MCF 10A (cell line): ENCODE measurements at regions not wholly inside any gene's neighbourhood (a gene's known extent, or its start where the extent isn't known, plus 50 kb on each side); places are given as distances from the start of the nearest gene placed in this dataset.

Source experiments
- BruUV-seq: library from RNA; stranded (reverse); fragments of 400-500 nt; replicated peaks from 2 replicates; lab custom pipeline; 2021; lab: Mats Ljungman, UMichigan
- CTCF ChIA-PET: fragments of 300-600 bp; sonication (Branson Sonifier 250); formaldehyde crosslinking; extraction: SDS; loops from one replicate; lab custom pipeline; 2021; ENCODE audit warnings: antibody characterized with exemption, inconsistent platforms; lab: Yijun Ruan, JAX
- POLR2A ChIA-PET: fragments of 300-600, 350-650 bp; sonication (Branson Sonifier 250); formaldehyde crosslinking; extraction: SDS; loops from one replicate; lab custom pipeline; 2020; ENCODE audit warnings: antibody characterized with exemption, inconsistent platforms; lab: Yijun Ruan, JAX
- DNase-seq: peaks from one replicate; pipeline ENCODE4 v3.0.0-alpha.2; 2018; ENCODE audit not compliant: unreplicated experiment
- H3K27ac Mint-ChIP-seq: one replicate; pipeline ENCODE4 v1.8.0; 2022; ENCODE audit warnings: mild to moderate bottlenecking, low read depth, mixed read lengths; ENCODE audit not compliant: unreplicated experiment
- H3K27me3 Mint-ChIP-seq: one replicate; pipeline ENCODE4 v1.8.0; 2022; ENCODE audit warnings: mixed read lengths; ENCODE audit not compliant: insufficient read depth, unreplicated experiment
- H3K36me3 Mint-ChIP-seq: one replicate; pipeline ENCODE4 v1.8.0; 2022; ENCODE audit warnings: mild to moderate bottlenecking, moderate library complexity, mixed read lengths; ENCODE audit not compliant: insufficient read depth, unreplicated experiment
- H3K4me1 Mint-ChIP-seq: one replicate; pipeline ENCODE4 v1.8.0; 2022; ENCODE audit warnings: mixed read lengths; ENCODE audit not compliant: insufficient read depth, unreplicated experiment
- H3K4me3 Mint-ChIP-seq: one replicate; pipeline ENCODE4 v1.8.0; 2022; ENCODE audit warnings: mild to moderate bottlenecking, moderate library complexity, mixed read lengths; ENCODE audit not compliant: unreplicated experiment
- H3K9me3 Mint-ChIP-seq: one replicate; pipeline ENCODE4 v1.8.0; 2022; ENCODE audit warnings: mixed read lengths; ENCODE audit not compliant: unreplicated experiment
- CTCF ChIP-seq: fragments of 200-600 bp; IDR thresholded peaks from one replicate; pipeline ENCODE4 v1.8.0; 2022; ENCODE audit warnings: antibody characterized with exemption, mild to moderate bottlenecking; ENCODE audit not compliant: unreplicated experiment
- intact Hi-C: fragments of 100-400 bp; cut with micrococcal nuclease; formaldehyde crosslinking; loops from 2 replicates; pipeline ENCODE4 v1.14.1; 2022

DNA sequence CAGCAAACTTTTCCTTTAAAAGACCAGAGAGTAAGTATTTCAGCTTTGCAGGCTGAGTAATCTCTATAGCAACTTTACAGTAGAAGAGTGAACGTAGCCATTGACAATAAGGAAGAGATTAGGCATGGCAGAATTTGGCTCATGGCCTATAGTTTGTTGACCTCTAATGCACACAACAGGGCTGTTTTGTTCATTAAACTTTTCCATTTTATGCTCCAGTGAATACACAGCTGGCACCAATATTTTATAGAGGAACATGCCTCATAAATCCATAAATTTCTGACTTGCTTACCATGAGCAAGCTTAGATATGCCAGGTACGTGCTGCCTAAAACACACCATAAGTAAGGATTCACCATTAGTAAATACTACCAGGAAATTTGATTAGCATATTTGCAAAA, 609.0 kb upstream of the STXBP6 start:
- intact Hi-C loops: no loop called here
- H3K27me3 Mint-ChIP-seq: no peaks in the 10 kb centered on the region
- CTCF ChIA-PET: interaction anchor here (1.0 kb wide), 1 partner anchor 121 kb away, joined by 4 read pairs; no protein-coding TSS in a partner anchor

GRCh38 chr14:25630447-25630846, 580.5 kb upstream of the STXBP6 start:
- Mint-ChIP-seq H3K27ac (no peak overlapping the region), H3K9me3 (peaks cover 32% of the 10 kb centered on the region), H3K4me1 (no peaks in the 10 kb centered on the region), H3K4me3 (no peak overlapping the region), H3K36me3 (no peaks in the 10 kb centered on the region), H3K27me3 (no peaks in the 10 kb centered on the region)
- no peak for TF ChIP-seq CTCF
- intact Hi-C loops: no loop called here
- BruUV-seq: no TSS peak
- DNase-seq: no peak
- ChIA-PET CTCF (interaction anchor here (0.8 kb wide), 1 partner anchor 10 kb away, joined by 3 read pairs; no protein-coding TSS in a partner anchor), POLR2A (interaction anchor here (0.6 to 0.7 kb wide), 2 partner anchors 154 to 156 kb away, joined by 3 to 5 read pairs; no protein-coding TSS in a partner anchor)

More for the DNA sequence above, 609.0 kb upstream of the STXBP6 start:
- Mint-ChIP-seq H3K4me1 (no peaks in the 10 kb centered on the region), H3K9me3 (peaks cover 30% of the 10 kb centered on the region), H3K4me3 (no peak overlapping the region), H3K36me3 (no peaks in the 10 kb centered on the region), H3K27ac (no peak overlapping the region)
- POLR2A ChIA-PET: no interaction called here
- TF ChIP-seq CTCF: no peak
- no peak for DNase-seq
- no TSS peak for BruUV-seq

GRCh38 chr14:25628978-25629377, 579.0 kb upstream of the STXBP6 start:
- no peaks in the 10 kb centered on the region for H3K27me3 Mint-ChIP-seq
- H3K27ac Mint-ChIP-seq: no peak overlapping the region
- no peak overlapping the region for H3K4me3 Mint-ChIP-seq
- DNase-seq: no peak
- BruUV-seq: no TSS peak
- CTCF ChIA-PET: interaction anchor here (0.6 to 1.0 kb wide), 2 partner anchors 29 to 167 kb away, joined by 3 read pairs; no protein-coding TSS in a partner anchor
- no peak for TF ChIP-seq CTCF
- peaks cover 21% of the 10 kb centered on the region for H3K9me3 Mint-ChIP-seq
- H3K4me1 Mint-ChIP-seq: no peaks in the 10 kb centered on the region
- POLR2A ChIA-PET: interaction anchor here (0.8 kb wide), 1 partner anchor 56 kb away, joined by 3 read pairs; no protein-coding TSS in a partner anchor
- no peaks in the 10 kb centered on the region for H3K36me3 Mint-ChIP-seq
- intact Hi-C loops: no loop called here

DNA sequence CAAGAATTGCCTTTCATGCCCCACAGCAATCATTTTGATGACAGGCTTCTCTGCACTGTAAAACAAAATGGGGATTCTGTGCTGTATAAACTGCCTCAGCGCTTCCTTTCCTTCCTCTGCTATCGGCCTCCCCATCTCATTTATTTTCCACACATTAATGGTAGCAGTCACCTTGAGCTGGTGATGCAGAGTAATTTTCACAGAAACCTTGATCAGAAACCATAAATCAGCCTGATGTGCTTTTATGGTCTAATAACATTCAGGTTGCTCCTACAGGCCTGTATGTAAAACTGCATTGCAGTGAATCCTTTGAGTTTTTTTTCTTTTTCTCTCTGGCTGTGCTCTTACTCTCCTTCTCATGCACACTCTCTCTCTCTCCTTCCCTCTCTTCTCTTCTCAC, 578.4 kb upstream of the STXBP6 start:
- DNase-seq: no peak
- no TSS peak for BruUV-seq
- H3K27ac Mint-ChIP-seq: no peak overlapping the region
- no peak for TF ChIP-seq CTCF
- POLR2A ChIA-PET: no interaction called here
- intact Hi-C loops: no loop called here
- CTCF ChIA-PET: no interaction called here
- no peaks in the 10 kb centered on the region for H3K27me3 Mint-ChIP-seq
- no peaks in the 10 kb centered on the region for H3K36me3 Mint-ChIP-seq
- H3K4me3 Mint-ChIP-seq: no peak overlapping the region
- H3K9me3 Mint-ChIP-seq: peaks cover 21% of the 10 kb centered on the region
- H3K4me1 Mint-ChIP-seq: no peaks in the 10 kb centered on the region
